ENCODE measurements at regions not wholly inside any gene's neighbourhood (a gene's known extent, or its start where the extent isn't known, plus 50 kb on each side); places are given as distances from the start of the nearest gene placed in this dataset.

- DNase-seq (ENCODE audit: low spot score), result no peak
Observed at GRCh38 chr2:180660881-180661685, 319.3 kb upstream of the UBE2E3 start.

DNA sequence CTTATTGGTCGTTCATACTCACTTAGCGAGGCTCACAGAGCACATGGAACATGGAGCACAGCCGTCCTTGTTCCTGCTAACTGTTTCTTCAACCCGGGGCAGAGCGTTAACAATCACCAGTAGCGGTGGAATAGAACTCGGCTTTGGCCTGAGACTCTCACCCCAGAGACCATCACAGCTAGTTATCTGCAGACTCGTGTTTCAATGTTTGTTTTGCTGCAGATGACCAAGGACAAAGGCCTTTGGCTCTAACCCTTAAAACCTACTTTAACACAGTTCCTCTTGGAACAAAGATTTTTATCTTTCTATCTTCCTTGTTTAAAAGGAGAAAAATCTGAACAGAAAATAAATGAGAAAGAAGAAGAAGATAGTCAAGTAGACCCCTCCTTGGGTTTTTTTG is 320.2 kb upstream of the UBE2E3 start:
- DNase-seq (ENCODE audit: low spot score), result no peak

GRCh38 chr2:180657054-180657453 is 323.4 kb upstream of the UBE2E3 start:
- DNase-seq (ENCODE audit: low spot score), result no peak

DNA sequence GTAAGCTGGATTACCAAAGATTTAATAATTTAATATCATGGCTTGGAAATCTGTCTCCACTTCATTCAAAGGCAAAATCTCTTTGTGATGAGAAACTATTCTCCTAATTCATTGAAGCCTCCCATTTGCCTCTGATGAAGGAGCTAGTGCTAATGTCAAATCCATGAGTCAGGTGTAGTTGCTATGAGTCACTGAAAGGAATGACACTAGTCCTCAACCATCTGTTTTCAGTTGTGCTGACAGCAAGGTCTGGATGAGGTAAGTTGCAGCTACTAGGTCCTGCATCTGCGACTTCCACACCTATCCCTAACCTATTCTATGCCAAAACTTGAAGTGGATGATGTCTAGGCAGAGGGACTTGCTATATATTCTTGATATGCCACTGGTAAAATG is 324.0 kb upstream of the UBE2E3 start:
- no peak for DNase-seq (ENCODE audit: low spot score)

GRCh38 chr2:180655842-180656454 is 324.5 kb upstream of the UBE2E3 start:
- DNase-seq (ENCODE audit: low spot score), result no peak

GRCh38 chr2:180655393-180655792 is 325.0 kb upstream of the UBE2E3 start:
- no peak for DNase-seq (ENCODE audit: low spot score)

DNA sequence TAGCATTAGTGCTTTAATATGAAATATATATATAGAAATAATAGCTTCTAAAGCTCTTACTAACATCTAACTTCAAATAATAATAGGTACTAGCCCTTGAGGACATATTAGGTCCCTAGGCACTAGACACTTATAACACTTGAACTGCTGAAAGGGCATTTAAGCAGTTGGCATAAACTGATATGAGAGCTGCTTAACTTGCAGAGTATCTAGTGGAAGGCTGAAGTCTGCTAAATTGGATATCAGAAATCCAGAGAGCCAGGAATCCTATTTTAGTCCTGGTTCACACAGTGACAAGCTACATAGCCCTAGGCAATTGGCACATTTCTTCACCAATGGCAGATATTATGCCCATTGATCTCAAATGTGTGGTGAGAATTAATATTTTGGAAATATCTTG is 326.9 kb upstream of the UBE2E3 start:
- no peak for DNase-seq (ENCODE audit: low spot score)

GRCh38 chr2:180652794-180653193 is 327.6 kb upstream of the UBE2E3 start:
- no peak for DNase-seq (ENCODE audit: low spot score)

- no peak for DNase-seq (ENCODE audit: low spot score)
Observed at GRCh38 chr2:180651596-180651995, 328.8 kb upstream of the UBE2E3 start.

DNA sequence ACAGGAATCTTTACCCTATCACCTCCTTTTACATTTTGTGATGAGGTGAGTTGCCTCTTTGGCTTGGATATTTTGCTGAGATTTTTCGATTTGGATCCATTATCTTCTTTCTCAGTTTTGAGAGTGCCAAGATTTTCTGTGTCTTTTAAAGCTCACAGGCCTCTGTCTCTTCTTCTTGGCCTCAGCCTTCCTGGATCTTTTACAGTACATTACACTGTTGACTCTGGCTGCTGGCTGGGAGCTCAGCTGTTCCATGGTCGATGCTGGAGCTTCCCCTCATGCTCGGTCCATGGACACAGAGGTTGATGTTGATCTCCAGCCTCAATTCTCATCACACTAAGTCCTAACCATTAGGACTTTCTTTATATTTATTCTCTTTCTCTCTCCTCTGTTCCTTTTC is 332.8 kb upstream of the UBE2E3 start:
- DNase-seq (ENCODE audit: low spot score), result no peak

DNA sequence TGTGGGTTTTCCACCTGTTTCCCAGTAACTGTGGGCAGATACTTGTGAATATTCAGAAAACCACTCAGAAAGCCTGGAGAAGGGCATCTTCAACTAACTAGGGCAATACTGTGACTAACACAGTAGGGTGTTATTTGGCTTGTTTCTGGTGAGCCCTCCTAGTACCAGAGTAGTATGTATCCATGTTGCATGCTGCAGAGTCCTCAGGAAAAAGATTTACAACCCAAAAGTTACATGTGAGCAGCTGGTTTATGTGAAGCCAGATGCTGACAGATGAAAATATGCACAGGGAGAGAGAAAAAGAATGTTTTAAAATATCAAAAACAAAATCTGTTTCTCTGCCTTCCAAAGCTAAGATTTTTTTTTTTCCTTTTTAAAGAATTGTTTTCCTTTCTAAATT is 333.2 kb upstream of the UBE2E3 start:
- DNase-seq (ENCODE audit: low spot score), result no peak

GRCh38 chr2:180646756-180647155 is 333.6 kb upstream of the UBE2E3 start:
- DNase-seq (ENCODE audit: low spot score), result no peak

DNA sequence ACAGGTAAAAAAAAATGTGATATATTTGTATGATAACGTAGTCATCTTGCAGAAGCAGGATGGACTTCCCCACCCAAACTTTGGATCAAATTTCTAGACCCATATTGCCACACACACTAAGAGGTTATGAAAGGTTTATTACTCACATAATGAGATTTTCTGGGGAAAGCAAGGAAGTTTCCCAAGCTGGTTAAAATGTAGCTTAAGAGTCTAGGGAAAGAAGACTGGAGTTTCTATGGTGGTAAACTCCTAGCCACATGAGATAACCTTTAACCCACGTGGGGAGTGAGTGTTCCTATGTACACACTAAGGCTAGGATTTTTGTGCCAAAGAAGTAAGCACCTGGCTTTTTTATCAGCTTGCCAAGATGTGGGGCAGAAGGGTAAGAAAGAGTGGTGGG is 335.7 kb upstream of the UBE2E3 start:
- no peak for DNase-seq (ENCODE audit: low spot score)

DNA sequence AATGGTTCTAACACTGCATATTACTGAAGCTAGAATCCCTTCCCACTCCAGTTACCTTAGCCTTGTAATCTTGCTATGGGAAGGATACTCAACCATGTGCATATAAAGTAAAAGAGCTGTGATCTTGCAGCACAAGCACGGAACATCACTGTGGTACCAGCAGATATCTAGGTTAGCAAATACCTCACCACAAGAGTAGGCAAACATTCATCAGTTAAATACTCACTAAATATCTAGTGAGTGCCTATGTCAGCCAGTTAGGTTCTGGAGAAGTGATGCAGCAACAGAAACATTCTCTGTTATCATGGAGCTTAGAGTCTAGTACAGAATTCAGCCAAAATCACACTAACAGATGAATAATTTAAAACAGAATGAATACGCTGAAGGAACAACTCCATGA is 349.6 kb upstream of the UBE2E3 start:
- no peak for DNase-seq (ENCODE audit: low spot score)

- no peak for DNase-seq (ENCODE audit: low spot score)
Observed at GRCh38 chr2:180625006-180625844, 355.2 kb upstream of the UBE2E3 start.

- DNase-seq (ENCODE audit: low spot score), result no peak
Observed at GRCh38 chr2:180621941-180622918, 358.2 kb upstream of the UBE2E3 start.

- DNase-seq (ENCODE audit: low spot score), result no peak
Observed at GRCh38 chr2:180621366-180621765, 359.0 kb upstream of the UBE2E3 start.

- no peak for DNase-seq (ENCODE audit: low spot score)
Observed at GRCh38 chr2:180618570-180618969, 361.8 kb upstream of the UBE2E3 start.

DNA sequence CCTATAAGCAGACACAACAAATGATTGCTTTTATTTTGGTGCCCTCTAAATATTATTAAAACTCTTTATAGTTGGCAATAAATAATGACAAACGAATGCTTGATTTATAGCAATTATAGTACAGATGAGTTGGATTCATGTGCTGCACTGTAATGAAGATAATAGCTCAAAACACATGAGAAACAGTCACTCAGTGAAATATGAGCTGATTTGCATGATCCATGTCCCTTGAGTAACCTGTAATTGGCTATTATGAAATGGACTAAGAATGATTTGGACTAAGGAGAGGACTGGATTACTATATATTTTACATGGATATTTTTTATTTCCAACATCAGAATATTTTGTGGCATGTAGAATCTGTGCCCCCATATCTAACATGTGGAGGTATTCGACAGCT is 365.6 kb upstream of the UBE2E3 start:
- DNase-seq (ENCODE audit: low spot score), result no peak

GRCh38 chr2:180609626-180610340 is 370.6 kb upstream of the UBE2E3 start:
- DNase-seq (ENCODE audit: low spot score), result no peak

DNA sequence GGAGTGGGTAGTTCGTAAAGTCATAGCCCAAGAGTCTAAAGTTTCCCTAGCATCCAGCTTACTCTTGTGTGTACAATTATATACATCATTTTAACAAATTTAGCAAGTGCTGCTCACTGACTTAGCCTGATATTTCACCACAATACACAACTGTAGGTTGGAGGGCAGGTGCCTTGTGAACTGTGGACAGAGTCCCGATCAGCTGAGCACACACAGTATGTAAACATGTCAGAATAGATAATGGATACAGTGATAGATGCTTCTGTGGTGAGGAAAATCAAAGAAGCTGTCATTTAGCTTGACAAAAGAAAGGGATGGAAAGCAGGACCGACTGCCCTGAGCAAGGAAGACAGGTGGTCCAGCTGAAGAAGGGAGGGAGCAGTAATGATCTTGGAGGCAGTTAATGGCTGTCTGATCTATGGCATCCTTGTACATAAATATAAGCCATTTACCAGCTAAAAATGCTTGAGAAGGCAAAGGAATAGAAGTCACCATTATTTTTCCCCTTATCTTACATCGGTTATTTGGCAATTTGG is 372.8 kb upstream of the UBE2E3 start:
- DNase-seq (ENCODE audit: low spot score), result peak; percentile 22

All from HuH-7.5 (cell line).